ENCODE measurements at regions not wholly inside any gene's neighbourhood (a gene's known extent, or its start where the extent isn't known, plus 50 kb on each side); places are given as distances from the start of the nearest gene placed in this dataset.

DNA sequence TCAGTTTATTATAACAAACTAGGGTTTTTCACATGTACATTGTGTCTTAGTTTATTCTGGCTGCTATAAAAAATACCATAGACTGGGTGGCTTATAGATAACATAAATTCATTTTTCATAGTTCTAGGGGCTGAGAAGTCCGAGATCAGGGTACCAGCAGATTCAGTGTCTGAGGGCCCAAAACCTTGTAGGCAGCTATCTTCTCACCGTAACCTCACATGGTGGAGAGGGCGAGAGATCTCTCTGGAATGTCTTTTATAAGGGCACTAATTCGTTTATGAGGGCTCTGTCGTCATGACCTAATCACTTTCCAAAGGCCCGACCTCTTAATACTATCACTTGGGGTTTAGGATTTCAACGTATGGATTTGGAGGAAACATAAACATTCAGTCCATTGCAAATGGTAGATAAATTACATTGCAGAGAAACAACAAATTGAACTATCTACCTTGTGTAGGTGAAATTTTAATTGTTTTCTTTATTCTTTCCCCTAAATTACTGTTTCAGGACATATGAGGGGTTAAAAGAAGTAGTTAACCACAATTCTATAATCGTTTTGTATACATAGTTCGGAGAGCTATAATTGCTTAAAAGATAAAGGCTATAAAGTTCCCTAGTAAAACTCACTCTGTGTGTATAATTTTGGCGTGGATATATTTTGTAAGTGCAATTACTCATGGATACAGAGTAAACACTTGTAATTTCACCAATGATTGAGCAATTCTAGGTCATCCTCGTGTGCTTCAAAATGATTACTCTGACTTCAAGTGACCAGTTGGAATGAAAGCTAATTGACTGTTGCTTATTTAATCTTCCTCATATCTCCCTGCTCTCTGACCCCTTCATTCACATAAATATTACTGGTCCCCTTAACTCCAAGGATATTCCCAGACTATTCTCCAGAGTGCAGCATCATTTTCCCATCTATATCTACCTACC is 247.5 kb upstream of the TMEM161B start:
- no peak for TF ChIP-seq EZH2 (IDR thresholded peaks at IDR 0.05; ENCODE audit: insufficient read depth, poor library complexity, severe bottlenecking)
- no peak for TF ChIP-seq EZH2phosphoT487 (IDR thresholded peaks at IDR 0.05; ENCODE audit: insufficient read depth, low read depth)
